ENCODE measurements at regions not wholly inside any gene's neighbourhood (a gene's known extent, or its start where the extent isn't known, plus 50 kb on each side); places are given as distances from the start of the nearest gene placed in this dataset.

DNA sequence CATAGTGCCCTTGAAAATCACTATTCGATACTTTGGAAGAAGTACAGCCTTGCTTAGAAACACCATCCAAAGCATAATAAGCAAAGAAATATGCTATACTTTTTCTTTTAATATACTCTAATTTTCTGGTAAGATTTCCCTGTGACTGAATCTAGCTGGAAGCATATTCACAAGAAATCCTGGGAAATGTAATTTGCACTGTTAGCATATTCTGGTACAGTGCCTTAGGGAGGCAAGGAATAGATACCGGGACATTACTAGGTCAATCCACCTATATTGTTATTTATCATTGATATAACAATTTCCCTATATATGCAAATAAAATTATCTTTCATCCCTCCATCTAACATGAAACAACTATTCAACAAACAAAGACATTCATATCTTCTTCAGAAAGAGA lies 1131.3 kb upstream of the PRR20A start:
- no peak overlapping the region for H3K27ac Mint-ChIP-seq

GRCh38 chr13:56012644-56013043 lies 1128.1 kb upstream of the PRR20A start:
- no peak overlapping the region for H3K27ac Mint-ChIP-seq
- H3K9me3 Mint-ChIP-seq = no peaks in the 10 kb centered on the region
- no peak overlapping the region for H3K4me3 Mint-ChIP-seq

More for the DNA sequence above, 1131.3 kb upstream of the PRR20A start:
- Mint-ChIP-seq H3K4me1 (ENCODE audit: unreplicated experiment) (no peaks in the 10 kb centered on the region), H3K27me3 (no peaks in the 10 kb centered on the region), H3K36me3 (no peaks in the 10 kb centered on the region), H3K9me3 (no peaks in the 10 kb centered on the region), H3K4me3 (no peak overlapping the region)
- DNase-seq (ENCODE audit: extremely low spot score, unreplicated experiment) = no peak
- TF ChIP-seq, protein P1, sequence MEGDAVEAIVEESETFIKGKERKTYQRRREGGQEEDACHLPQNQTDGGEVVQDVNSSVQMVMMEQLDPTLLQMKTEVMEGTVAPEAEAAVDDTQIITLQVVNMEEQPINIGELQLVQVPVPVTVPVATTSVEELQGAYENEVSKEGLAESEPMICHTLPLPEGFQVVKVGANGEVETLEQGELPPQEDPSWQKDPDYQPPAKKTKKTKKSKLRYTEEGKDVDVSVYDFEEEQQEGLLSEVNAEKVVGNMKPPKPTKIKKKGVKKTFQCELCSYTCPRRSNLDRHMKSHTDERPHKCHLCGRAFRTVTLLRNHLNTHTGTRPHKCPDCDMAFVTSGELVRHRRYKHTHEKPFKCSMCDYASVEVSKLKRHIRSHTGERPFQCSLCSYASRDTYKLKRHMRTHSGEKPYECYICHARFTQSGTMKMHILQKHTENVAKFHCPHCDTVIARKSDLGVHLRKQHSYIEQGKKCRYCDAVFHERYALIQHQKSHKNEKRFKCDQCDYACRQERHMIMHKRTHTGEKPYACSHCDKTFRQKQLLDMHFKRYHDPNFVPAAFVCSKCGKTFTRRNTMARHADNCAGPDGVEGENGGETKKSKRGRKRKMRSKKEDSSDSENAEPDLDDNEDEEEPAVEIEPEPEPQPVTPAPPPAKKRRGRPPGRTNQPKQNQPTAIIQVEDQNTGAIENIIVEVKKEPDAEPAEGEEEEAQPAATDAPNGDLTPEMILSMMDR (conservative IDR thresholded peaks at IDR 0.05) = no peak

DNA sequence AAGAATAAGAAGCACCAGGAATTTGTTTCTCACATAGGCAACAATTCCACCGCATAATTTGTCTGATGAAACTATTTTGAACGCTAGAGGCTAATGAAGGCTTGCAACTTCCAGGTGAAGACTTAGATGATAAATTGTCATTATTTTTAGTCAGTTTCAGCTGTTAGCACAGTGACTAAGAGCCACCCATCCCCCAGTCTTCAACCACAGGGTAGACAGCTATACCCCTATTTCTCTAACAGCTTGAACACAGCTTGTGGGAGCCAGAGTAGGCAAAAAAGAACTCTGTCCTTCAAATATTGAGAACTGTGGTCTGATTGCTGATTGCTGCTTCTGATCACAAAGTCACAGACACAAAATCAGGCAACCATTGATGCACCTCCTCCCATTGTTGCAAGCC lies 1124.8 kb upstream of the PRR20A start:
- H3K27me3 Mint-ChIP-seq = no peaks in the 10 kb centered on the region
- no peak overlapping the region for H3K27ac Mint-ChIP-seq
- no peaks in the 10 kb centered on the region for H3K36me3 Mint-ChIP-seq
- H3K4me3 Mint-ChIP-seq = no peak overlapping the region
- no peaks in the 10 kb centered on the region for H3K4me1 Mint-ChIP-seq (ENCODE audit: unreplicated experiment)
- no peak for DNase-seq (ENCODE audit: extremely low spot score, unreplicated experiment)
- H3K9me3 Mint-ChIP-seq = no peaks in the 10 kb centered on the region
- TF ChIP-seq, protein P1 (conservative IDR thresholded peaks at IDR 0.05) = no peak

More at GRCh38 chr13:56012644-56013043, 1128.1 kb upstream of the PRR20A start:
- Mint-ChIP-seq H3K4me1 (ENCODE audit: unreplicated experiment) (no peaks in the 10 kb centered on the region), H3K27me3 (no peaks in the 10 kb centered on the region), H3K36me3 (no peaks in the 10 kb centered on the region)
- TF ChIP-seq, protein P1 (conservative IDR thresholded peaks at IDR 0.05) = no peak
- DNase-seq (ENCODE audit: extremely low spot score, unreplicated experiment) = no peak

DNA sequence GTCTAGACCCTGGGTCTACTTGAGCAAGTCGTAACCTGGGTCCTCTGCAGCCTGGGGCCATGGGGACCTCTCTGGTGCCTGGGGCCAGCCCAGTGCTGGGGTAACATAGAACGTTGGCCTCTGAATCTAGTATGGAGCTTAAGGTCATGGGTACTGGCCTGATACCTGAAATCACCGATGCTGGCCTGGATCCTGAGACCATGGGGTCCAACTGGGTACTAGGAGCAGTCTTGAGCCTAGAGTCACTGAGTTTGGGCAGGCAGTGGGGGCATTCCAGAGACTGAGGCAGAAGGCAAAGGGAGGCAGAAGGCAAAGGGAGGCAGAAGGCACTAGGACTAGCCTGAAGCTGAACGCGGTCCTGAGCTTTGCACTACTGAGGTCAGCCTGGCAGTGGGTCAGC lies 1121.1 kb upstream of the PRR20A start:
- no peak for DNase-seq (ENCODE audit: extremely low spot score, unreplicated experiment)
- Mint-ChIP-seq H3K27ac (no peak overlapping the region), H3K36me3 (no peaks in the 10 kb centered on the region), H3K4me1 (ENCODE audit: unreplicated experiment) (no peaks in the 10 kb centered on the region), H3K27me3 (no peaks in the 10 kb centered on the region), H3K9me3 (no peaks in the 10 kb centered on the region), H3K4me3 (no peak overlapping the region)
- TF ChIP-seq, protein P1 (conservative IDR thresholded peaks at IDR 0.05) = no peak

DNA sequence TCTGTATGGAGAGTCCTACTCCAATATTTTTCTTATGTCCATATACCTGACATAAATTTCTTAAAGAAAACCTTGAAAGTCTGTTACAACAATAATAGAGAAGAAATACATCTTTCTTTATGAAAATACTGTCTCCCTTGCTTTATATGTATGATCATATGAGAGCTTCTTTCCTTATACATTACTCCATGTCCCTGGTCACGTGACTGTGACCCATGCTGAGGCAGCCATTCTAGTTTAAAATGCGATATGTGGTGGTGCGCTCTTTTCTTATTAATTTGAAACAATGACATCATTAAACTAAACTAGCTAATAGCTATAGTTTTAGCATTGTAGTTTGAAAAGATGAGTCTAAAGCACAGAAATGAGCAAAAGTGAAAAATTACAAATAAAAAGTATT lies 1120.3 kb upstream of the PRR20A start:
- Mint-ChIP-seq H3K36me3 (no peaks in the 10 kb centered on the region), H3K9me3 (no peaks in the 10 kb centered on the region), H3K27ac (no peak overlapping the region), H3K4me3 (no peak overlapping the region), H3K27me3 (no peaks in the 10 kb centered on the region), H3K4me1 (ENCODE audit: unreplicated experiment) (no peaks in the 10 kb centered on the region)
- no peak for DNase-seq (ENCODE audit: extremely low spot score, unreplicated experiment)
- TF ChIP-seq, protein P1 (conservative IDR thresholded peaks at IDR 0.05) = no peak

GRCh38 chr13:56039992-56040391 lies 1100.7 kb upstream of the PRR20A start:
- H3K36me3 Mint-ChIP-seq = no peaks in the 10 kb centered on the region
- no peaks in the 10 kb centered on the region for H3K4me1 Mint-ChIP-seq (ENCODE audit: unreplicated experiment)
- TF ChIP-seq, protein P1 (conservative IDR thresholded peaks at IDR 0.05) = no peak
- no peaks in the 10 kb centered on the region for H3K27me3 Mint-ChIP-seq
- H3K4me3 Mint-ChIP-seq = no peak overlapping the region
- no peak for DNase-seq (ENCODE audit: extremely low spot score, unreplicated experiment)
- no peaks in the 10 kb centered on the region for H3K9me3 Mint-ChIP-seq
- no peak overlapping the region for H3K27ac Mint-ChIP-seq

Measured in type B pancreatic cell (in vitro differentiated cells).